ENCODE measurements at regions not wholly inside any gene's neighbourhood (a gene's known extent, or its start where the extent isn't known, plus 50 kb on each side); places are given as distances from the start of the nearest gene placed in this dataset.

DNA sequence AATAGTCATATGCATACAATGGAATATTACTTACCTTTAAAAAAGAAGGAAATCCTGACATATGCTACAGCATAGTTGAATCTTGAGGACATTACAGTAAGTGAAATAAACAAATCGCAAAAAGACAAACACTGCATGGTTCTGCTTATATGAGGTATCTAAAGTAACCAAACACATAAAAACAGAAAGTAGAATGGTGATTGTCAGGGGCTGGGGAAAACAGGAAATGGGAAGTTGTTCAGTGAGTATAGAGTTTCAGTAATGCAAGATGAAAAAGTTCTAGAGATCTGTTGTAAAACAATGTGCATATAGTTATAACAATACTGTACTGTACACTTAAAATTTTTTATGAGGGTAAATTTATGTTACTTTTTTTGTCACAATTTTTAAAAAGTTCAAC is 219.4 kb downstream of the KLF5 start:
- Mint-ChIP-seq H3K27ac (ENCODE audit: unreplicated experiment) (no peak overlapping the region), H3K27me3 (ENCODE audit: unreplicated experiment) (no peaks in the 10 kb centered on the region), H3K36me3 (ENCODE audit: low read depth, unreplicated experiment) (no peaks in the 10 kb centered on the region), H3K9me3 (ENCODE audit: unreplicated experiment) (no peaks in the 10 kb centered on the region), H3K4me1 (ENCODE audit: unreplicated experiment) (no peaks in the 10 kb centered on the region), H3K4me3 (ENCODE audit: unreplicated experiment) (no peak overlapping the region)
- DNase-seq (ENCODE audit: low spot score): no peak
- TF ChIP-seq, protein P1, sequence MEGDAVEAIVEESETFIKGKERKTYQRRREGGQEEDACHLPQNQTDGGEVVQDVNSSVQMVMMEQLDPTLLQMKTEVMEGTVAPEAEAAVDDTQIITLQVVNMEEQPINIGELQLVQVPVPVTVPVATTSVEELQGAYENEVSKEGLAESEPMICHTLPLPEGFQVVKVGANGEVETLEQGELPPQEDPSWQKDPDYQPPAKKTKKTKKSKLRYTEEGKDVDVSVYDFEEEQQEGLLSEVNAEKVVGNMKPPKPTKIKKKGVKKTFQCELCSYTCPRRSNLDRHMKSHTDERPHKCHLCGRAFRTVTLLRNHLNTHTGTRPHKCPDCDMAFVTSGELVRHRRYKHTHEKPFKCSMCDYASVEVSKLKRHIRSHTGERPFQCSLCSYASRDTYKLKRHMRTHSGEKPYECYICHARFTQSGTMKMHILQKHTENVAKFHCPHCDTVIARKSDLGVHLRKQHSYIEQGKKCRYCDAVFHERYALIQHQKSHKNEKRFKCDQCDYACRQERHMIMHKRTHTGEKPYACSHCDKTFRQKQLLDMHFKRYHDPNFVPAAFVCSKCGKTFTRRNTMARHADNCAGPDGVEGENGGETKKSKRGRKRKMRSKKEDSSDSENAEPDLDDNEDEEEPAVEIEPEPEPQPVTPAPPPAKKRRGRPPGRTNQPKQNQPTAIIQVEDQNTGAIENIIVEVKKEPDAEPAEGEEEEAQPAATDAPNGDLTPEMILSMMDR (IDR thresholded peaks at IDR 0.05; ENCODE audit: unreplicated experiment): no peak

DNA sequence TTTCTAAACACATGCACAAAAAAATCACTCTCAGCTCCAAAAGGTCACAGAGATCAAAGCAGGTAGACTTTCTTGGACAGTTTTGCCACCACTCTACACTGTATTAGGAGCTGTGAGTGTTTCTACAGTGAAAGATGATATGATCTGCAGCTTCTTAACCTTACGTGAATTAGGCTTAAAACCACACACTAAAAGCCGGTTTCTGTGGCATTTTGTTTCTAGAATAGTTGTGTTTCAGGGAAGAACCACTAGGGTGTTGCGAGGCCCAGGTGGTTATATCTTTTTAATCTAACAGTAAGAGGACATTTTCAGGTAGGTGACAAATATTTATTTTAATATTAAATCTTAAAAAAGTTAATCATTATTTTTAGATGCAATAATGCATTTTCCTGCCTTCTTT is 216.4 kb downstream of the KLF5 start:
- DNase-seq (ENCODE audit: low spot score): no peak
- Mint-ChIP-seq H3K9me3 (ENCODE audit: unreplicated experiment) (no peaks in the 10 kb centered on the region), H3K27ac (ENCODE audit: unreplicated experiment) (no peak overlapping the region), H3K4me1 (ENCODE audit: unreplicated experiment) (no peaks in the 10 kb centered on the region), H3K36me3 (ENCODE audit: low read depth, unreplicated experiment) (no peaks in the 10 kb centered on the region), H3K4me3 (ENCODE audit: unreplicated experiment) (no peak overlapping the region), H3K27me3 (ENCODE audit: unreplicated experiment) (no peaks in the 10 kb centered on the region)
- TF ChIP-seq, protein P1 (IDR thresholded peaks at IDR 0.05; ENCODE audit: unreplicated experiment): no peak

DNA sequence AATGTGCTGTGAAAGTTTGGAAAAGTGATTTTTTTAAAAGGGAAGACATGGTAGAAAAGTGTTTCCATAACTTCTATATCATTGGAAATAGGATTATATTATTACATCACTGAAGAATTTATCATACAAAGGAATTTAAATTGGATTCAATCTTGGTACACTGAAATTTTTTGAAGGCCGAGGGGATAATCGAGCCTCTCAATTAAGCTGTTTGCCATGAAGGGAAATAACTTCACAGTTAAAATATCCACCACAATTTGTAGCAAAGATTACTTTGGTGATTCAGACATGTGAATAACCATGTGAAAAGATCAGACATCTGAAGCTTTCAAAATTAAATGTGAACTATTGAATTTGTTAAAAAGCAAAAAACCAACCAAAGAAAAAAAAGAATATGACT is 215.3 kb downstream of the KLF5 start:
- Mint-ChIP-seq H3K27me3 (ENCODE audit: unreplicated experiment) (no peaks in the 10 kb centered on the region), H3K9me3 (ENCODE audit: unreplicated experiment) (no peaks in the 10 kb centered on the region), H3K36me3 (ENCODE audit: low read depth, unreplicated experiment) (no peaks in the 10 kb centered on the region), H3K4me3 (ENCODE audit: unreplicated experiment) (no peak overlapping the region), H3K27ac (ENCODE audit: unreplicated experiment) (no peak overlapping the region), H3K4me1 (ENCODE audit: unreplicated experiment) (no peaks in the 10 kb centered on the region)
- TF ChIP-seq, protein P1 (IDR thresholded peaks at IDR 0.05; ENCODE audit: unreplicated experiment): no peak
- no peak for DNase-seq (ENCODE audit: low spot score)

DNA sequence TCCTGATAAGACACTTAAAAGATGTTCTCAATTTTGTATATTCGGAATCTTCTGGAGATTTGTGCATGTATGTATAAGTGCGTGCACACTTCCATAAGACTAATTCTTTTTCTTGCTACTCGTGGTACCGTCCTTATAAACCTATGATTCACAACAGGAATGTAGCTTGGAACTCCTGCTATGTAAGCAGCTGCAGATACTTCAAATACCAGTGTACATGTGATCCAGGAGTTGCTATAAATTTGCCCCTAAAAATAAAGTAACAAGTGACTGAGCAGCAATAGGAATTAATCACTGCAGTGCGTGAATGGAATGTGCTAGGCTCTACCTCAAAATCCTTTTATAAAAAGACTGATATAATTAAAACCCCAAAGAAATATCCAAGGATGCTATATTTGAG is 214.9 kb downstream of the KLF5 start:
- H3K4me1 Mint-ChIP-seq (ENCODE audit: unreplicated experiment): no peaks in the 10 kb centered on the region
- H3K36me3 Mint-ChIP-seq (ENCODE audit: low read depth, unreplicated experiment): no peaks in the 10 kb centered on the region
- no peaks in the 10 kb centered on the region for H3K9me3 Mint-ChIP-seq (ENCODE audit: unreplicated experiment)
- H3K4me3 Mint-ChIP-seq (ENCODE audit: unreplicated experiment): no peak overlapping the region
- H3K27me3 Mint-ChIP-seq (ENCODE audit: unreplicated experiment): no peaks in the 10 kb centered on the region
- TF ChIP-seq, protein P1 (IDR thresholded peaks at IDR 0.05; ENCODE audit: unreplicated experiment): no peak
- no peak for DNase-seq (ENCODE audit: low spot score)
- no peak overlapping the region for H3K27ac Mint-ChIP-seq (ENCODE audit: unreplicated experiment)

DNA sequence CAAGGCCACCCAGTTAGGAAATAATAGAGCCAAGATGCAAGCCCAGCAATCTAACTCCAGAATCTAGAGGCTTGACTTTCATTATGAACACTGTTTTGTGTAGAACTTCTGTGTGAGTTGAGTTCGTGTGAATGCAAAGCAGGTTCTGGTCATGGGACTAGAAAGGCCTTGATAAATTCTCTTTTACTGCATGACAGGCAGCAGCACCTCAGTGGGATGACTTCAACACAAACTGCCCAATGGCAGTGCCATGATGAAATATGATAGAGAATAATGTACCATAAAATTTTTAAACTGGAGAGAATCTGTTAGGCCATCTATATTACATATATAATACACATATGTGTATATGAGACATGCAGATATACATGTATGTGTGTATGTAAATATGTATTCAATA is 214.5 kb downstream of the KLF5 start:
- H3K27ac Mint-ChIP-seq (ENCODE audit: unreplicated experiment): no peak overlapping the region
- no peak for DNase-seq (ENCODE audit: low spot score)
- no peaks in the 10 kb centered on the region for H3K4me1 Mint-ChIP-seq (ENCODE audit: unreplicated experiment)
- H3K9me3 Mint-ChIP-seq (ENCODE audit: unreplicated experiment): no peaks in the 10 kb centered on the region
- TF ChIP-seq, protein P1 (IDR thresholded peaks at IDR 0.05; ENCODE audit: unreplicated experiment): no peak
- H3K4me3 Mint-ChIP-seq (ENCODE audit: unreplicated experiment): no peak overlapping the region
- H3K27me3 Mint-ChIP-seq (ENCODE audit: unreplicated experiment): no peaks in the 10 kb centered on the region
- no peaks in the 10 kb centered on the region for H3K36me3 Mint-ChIP-seq (ENCODE audit: low read depth, unreplicated experiment)

All from endothelial cell (in vitro differentiated cells).